Neuronal stem cell (in vitro differentiated cells): ENCODE measurements at regions not wholly inside any gene's neighbourhood (a gene's known extent, or its start where the extent isn't known, plus 50 kb on each side); places are given as distances from the start of the nearest gene placed in this dataset.

Source experiments
- DNase-seq: peaks from one replicate; pipeline ENCODE4 v3.0.0-alpha.2; 2013; ENCODE audit warnings: low spot score
- H2AFZ ChIP-seq: one replicate; pipeline ENCODE4 v1.6.1; 2013; ENCODE audit warnings: mild to moderate bottlenecking, low read length, inconsistent platforms
- H2AK5ac ChIP-seq: 2 replicates; pipeline ENCODE4 v1.6.1; 2013; ENCODE audit warnings: low read depth, mild to moderate bottlenecking, inconsistent platforms, low read length, moderate library complexity, mixed read lengths
- H2BK120ac ChIP-seq: 2 replicates; pipeline ENCODE4 v1.6.1; 2013; ENCODE audit warnings: low read depth, mild to moderate bottlenecking, inconsistent platforms, low read length, moderate library complexity, mixed read lengths
- H2BK12ac ChIP-seq: one replicate; pipeline ENCODE4 v1.6.1; 2013; ENCODE audit warnings: low read length, inconsistent platforms
- H2BK15ac ChIP-seq: 2 replicates; pipeline ENCODE4 v1.6.1; 2013; ENCODE audit warnings: mild to moderate bottlenecking, low read length, inconsistent platforms, mixed read lengths
- H2BK5ac ChIP-seq: one replicate; pipeline ENCODE4 v1.6.1; 2013; ENCODE audit warnings: inconsistent platforms, mild to moderate bottlenecking, low read length, moderate library complexity
- H3K14ac ChIP-seq: one replicate; pipeline ENCODE4 v1.6.1; 2013; ENCODE audit warnings: low read length, inconsistent platforms
- H3K18ac ChIP-seq: 2 replicates; pipeline ENCODE4 v1.6.1; 2013; ENCODE audit warnings: low read length, inconsistent platforms
- H3K23ac ChIP-seq: 2 replicates; pipeline ENCODE4 v1.6.1; 2013; ENCODE audit warnings: low read depth, mild to moderate bottlenecking, mixed read lengths, low read length, inconsistent platforms; ENCODE audit not compliant: poor library complexity
- H3K27ac ChIP-seq: replicated peaks from 3 replicates; pipeline ENCODE4 v1.5.1; 2013; ENCODE audit warnings: low read length, inconsistent platforms
- H3K27me3 ChIP-seq, 3 experiments: 2 replicates each; pipeline ENCODE4 v1.6.1; 2013; ENCODE audit warnings: low read length in 3 of 3, mild to moderate bottlenecking in 2 of 3, inconsistent platforms in 1 of 3, low read depth in 1 of 3, mixed read lengths in 1 of 3, moderate library complexity in 1 of 3; ENCODE audit not compliant: control insufficient read depth in 3 of 3, insufficient read depth in 3 of 3
- H3K36me3 ChIP-seq, 2 donors: replicated peaks in 1 of 2; 2 replicates each; pipeline ENCODE4 v1.6.1; 2013; ENCODE audit warnings: low read length in 2 of 2; ENCODE audit not compliant: control insufficient read depth in 2 of 2, insufficient read depth in 2 of 2
- H3K4ac ChIP-seq: 2 replicates; pipeline ENCODE4 v1.6.1; 2013; ENCODE audit warnings: inconsistent platforms, mild to moderate bottlenecking, low read length, moderate library complexity
- H3K4me1 ChIP-seq, 2 donors: 1 replicate in 1 of 2; 2 replicates in 1 of 2; pipeline ENCODE4 v1.6.1; 2013; ENCODE audit warnings: low read length in 2 of 2, low read depth in 1 of 2; ENCODE audit not compliant: control insufficient read depth in 2 of 2, insufficient read depth in 1 of 2
- H3K4me2 ChIP-seq: one replicate; pipeline ENCODE4 v1.6.1; 2013; ENCODE audit warnings: mild to moderate bottlenecking, low read length, inconsistent platforms; ENCODE audit not compliant: insufficient read depth, poor library complexity, severe bottlenecking
- H3K4me3 ChIP-seq, 2 donors: 2 replicates each; pipeline ENCODE4 v1.5.1; 2013; ENCODE audit warnings: low read length in 2 of 2, mild to moderate bottlenecking in 2 of 2, inconsistent platforms in 1 of 2, moderate library complexity in 1 of 2
- H3K79me1 ChIP-seq: one replicate; pipeline ENCODE4 v1.6.1; 2013; ENCODE audit warnings: low read depth, mild to moderate bottlenecking, inconsistent platforms, low read length, moderate library complexity
- H3K9ac ChIP-seq: one replicate; pipeline ENCODE4 v1.6.1; 2013; ENCODE audit warnings: mild to moderate bottlenecking, low read depth, low read length, inconsistent platforms; ENCODE audit not compliant: poor library complexity
- H3K9me3 ChIP-seq, 2 donors: replicated peaks in 1 of 2; 2 replicates each; pipeline versions ENCODE3 to v1.6.1; 2013; ENCODE audit warnings: low read length in 2 of 2, mild to moderate bottlenecking in 2 of 2, inconsistent platforms in 1 of 2, low read depth in 1 of 2, mixed read lengths in 1 of 2, moderate library complexity in 1 of 2; ENCODE audit not compliant: control insufficient read depth in 2 of 2, insufficient read depth in 1 of 2
- H4K8ac ChIP-seq: one replicate; pipeline ENCODE4 v1.6.1; 2013; ENCODE audit warnings: low read depth, mild to moderate bottlenecking, inconsistent platforms, low read length, moderate library complexity
- H4K91ac ChIP-seq: one replicate; pipeline ENCODE4 v1.6.1; 2013; ENCODE audit warnings: low read length, low read depth, mild to moderate bottlenecking, inconsistent platforms; ENCODE audit not compliant: poor library complexity
- WGBS, 2 donors: extraction: QIAGEN DNeasy Blood & Tissue Kit; methylation state at CpG; one replicate each; pipeline ENCODE4 v1.1.7; 2013; ENCODE audit warnings: missing lambda C conversion rate in 2 of 2, mixed read lengths in 1 of 2; ENCODE audit not compliant: insufficient read length in 2 of 2, insufficient replicate concordance in 1 of 2; ENCODE audit errors: extremely low coverage in 2 of 2; 5-methylcytosine and 5-hydroxymethylcytosine counted together

GRCh38 chr2:128753321-128753720, 434.7 kb upstream of the HS6ST1 start:
- H3K9ac ChIP-seq = no peak overlapping the region
- H3K14ac ChIP-seq = no peak overlapping the region
- H2BK15ac ChIP-seq = no peak overlapping the region
- H3K4me2 ChIP-seq = no peak overlapping the region
- no peak overlapping the region for H3K23ac ChIP-seq
- no peak for DNase-seq
- no peak overlapping the region for H2BK120ac ChIP-seq
- H2BK12ac ChIP-seq = no peak overlapping the region
- H3K4ac ChIP-seq = no peak overlapping the region
- no peak overlapping the region for H4K91ac ChIP-seq
- no peak overlapping the region for H3K27ac ChIP-seq
- H3K4me1 ChIP-seq = peaks cover 0 to 16% of the 10 kb centered on the region in 2 donors
- WGBS, 2 donors = no CpG with 5 or more reads among the region's 7 CpGs
- H3K9me3 ChIP-seq = no peaks in the 10 kb centered on the region
- no peaks in the 10 kb centered on the region for H3K27me3 ChIP-seq
- peak overlapping the region; percentile 11 for H3K18ac ChIP-seq
- H4K8ac ChIP-seq = no peak overlapping the region
- H2AK5ac ChIP-seq = no peak overlapping the region
- no peaks in the 10 kb centered on the region for H3K79me1 ChIP-seq
- H2AFZ ChIP-seq = peak overlapping the region; percentile 52
- H2BK5ac ChIP-seq = no peak overlapping the region
- H3K4me3 ChIP-seq = no peak overlapping the region
- no peaks in the 10 kb centered on the region for H3K36me3 ChIP-seq

GRCh38 chr2:128753800-128754199, 435.1 kb upstream of the HS6ST1 start:
- no peak overlapping the region for H4K8ac ChIP-seq
- H3K27me3 ChIP-seq = no peaks in the 10 kb centered on the region
- H3K4me1 ChIP-seq = peaks cover 0 to 16% of the 10 kb centered on the region in 2 donors
- no peak overlapping the region for H3K9ac ChIP-seq
- no peak for DNase-seq
- H3K79me1 ChIP-seq = no peaks in the 10 kb centered on the region
- H3K4me2 ChIP-seq = no peak overlapping the region
- WGBS, 2 donors = no CpG with 5 or more reads among the region's 6 CpGs
- H2BK12ac ChIP-seq = no peak overlapping the region
- no peak overlapping the region for H3K4ac ChIP-seq
- no peak overlapping the region for H4K91ac ChIP-seq
- no peak overlapping the region for H2AK5ac ChIP-seq
- no peaks in the 10 kb centered on the region for H3K9me3 ChIP-seq
- H2BK120ac ChIP-seq = no peak overlapping the region
- no peak overlapping the region for H3K4me3 ChIP-seq
- no peak overlapping the region for H3K27ac ChIP-seq
- no peak overlapping the region for H3K14ac ChIP-seq
- H3K23ac ChIP-seq = no peak overlapping the region
- no peak overlapping the region for H3K18ac ChIP-seq
- no peak overlapping the region for H2BK15ac ChIP-seq
- no peak overlapping the region for H2BK5ac ChIP-seq
- peak overlapping the region; percentile 52 for H2AFZ ChIP-seq
- H3K36me3 ChIP-seq = no peaks in the 10 kb centered on the region

DNA sequence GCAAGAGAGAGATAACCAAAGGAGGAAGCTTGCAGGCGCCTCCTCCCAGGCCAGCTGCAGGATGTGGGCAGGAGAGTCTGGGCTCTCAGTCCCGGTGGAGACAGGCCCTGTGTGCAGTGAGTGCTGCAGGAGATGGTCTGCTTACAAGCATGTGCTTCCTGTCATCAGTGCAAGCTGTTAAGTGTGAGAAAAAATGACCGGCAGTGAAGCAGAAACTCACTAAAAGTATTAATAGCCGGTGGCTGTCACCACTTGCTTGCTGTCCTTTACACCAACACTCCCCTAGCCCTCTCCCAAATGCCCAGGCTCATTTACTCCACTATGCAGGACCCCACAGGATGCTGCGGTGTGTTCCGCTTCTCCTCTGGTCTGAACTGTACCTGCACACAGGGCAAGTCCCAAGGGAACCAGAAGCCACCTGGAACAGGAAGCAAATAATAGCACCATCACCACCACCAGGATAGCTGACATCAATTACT, 435.6 kb upstream of the HS6ST1 start:
- H4K91ac ChIP-seq = no peak overlapping the region
- H2BK15ac ChIP-seq = no peak overlapping the region
- H2BK12ac ChIP-seq = no peak overlapping the region
- no peak overlapping the region for H3K23ac ChIP-seq
- H3K4me2 ChIP-seq = no peak overlapping the region
- no peak overlapping the region for H3K27ac ChIP-seq
- no peak overlapping the region for H2BK5ac ChIP-seq
- no peak for DNase-seq
- H3K9me3 ChIP-seq = no peaks in the 10 kb centered on the region
- peak overlapping the region; percentile 27 for H3K18ac ChIP-seq
- no peaks in the 10 kb centered on the region for H3K36me3 ChIP-seq
- H3K14ac ChIP-seq = no peak overlapping the region
- no peaks in the 10 kb centered on the region for H3K79me1 ChIP-seq
- no peaks in the 10 kb centered on the region for H3K27me3 ChIP-seq
- H3K4ac ChIP-seq = no peak overlapping the region
- H3K4me3 ChIP-seq = no peak overlapping the region
- no CpG with 5 or more reads among the region's 6 CpGs for WGBS, 2 donors
- no peak overlapping the region for H4K8ac ChIP-seq
- H2AK5ac ChIP-seq = no peak overlapping the region
- H2AFZ ChIP-seq = peak overlapping the region; percentile 9
- no peak overlapping the region for H2BK120ac ChIP-seq
- peaks cover 0 to 16% of the 10 kb centered on the region in 2 donors for H3K4me1 ChIP-seq
- no peak overlapping the region for H3K9ac ChIP-seq

DNA sequence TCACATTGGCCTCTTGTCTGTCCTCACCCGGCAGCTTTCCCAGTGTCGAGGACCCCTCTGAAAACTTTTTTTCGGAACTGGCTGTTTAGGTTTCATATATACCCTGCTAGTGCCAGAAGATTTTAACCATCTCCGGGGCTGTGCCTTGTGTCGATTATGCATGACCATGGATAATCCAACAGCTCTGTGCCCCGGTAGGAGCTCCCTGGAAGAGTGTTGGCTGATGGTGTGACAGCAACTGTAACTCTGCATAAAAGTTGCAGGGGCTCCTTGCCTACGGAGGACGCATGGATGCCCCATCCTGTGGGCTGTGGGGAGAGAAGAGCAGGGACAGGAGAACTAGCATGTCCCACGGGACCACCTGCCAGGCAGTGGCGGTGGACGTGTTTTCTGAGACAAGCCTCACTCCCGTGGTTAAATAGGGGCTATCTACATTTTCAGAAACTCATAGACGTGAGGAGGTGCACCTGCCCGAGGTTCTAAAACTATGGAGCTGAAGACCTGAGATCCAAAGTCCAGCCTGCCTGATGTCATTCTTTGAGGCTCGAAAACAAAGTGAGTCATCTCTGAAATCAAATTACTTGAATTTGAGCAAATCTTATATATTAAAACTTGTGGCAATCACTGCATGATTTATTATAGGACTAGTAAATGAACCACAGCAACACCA, 437.2 kb upstream of the HS6ST1 start:
- no peaks in the 10 kb centered on the region for H3K79me1 ChIP-seq
- no peak overlapping the region for H3K4me2 ChIP-seq
- no peak overlapping the region for H2BK120ac ChIP-seq
- H2AK5ac ChIP-seq = peak overlapping the region; percentile 41
- no peak overlapping the region for H3K27ac ChIP-seq
- no peak overlapping the region for H3K4ac ChIP-seq
- H3K9ac ChIP-seq = no peak overlapping the region
- H4K91ac ChIP-seq = no peak overlapping the region
- H2BK5ac ChIP-seq = no peak overlapping the region
- no peak overlapping the region for H2BK12ac ChIP-seq
- H3K4me1 ChIP-seq = peaks cover 0 to 16% of the 10 kb centered on the region in 2 donors
- H3K4me3 ChIP-seq = no peak overlapping the region
- H2BK15ac ChIP-seq = peak overlapping the region; percentile 42
- H3K18ac ChIP-seq = no peak overlapping the region
- no peaks in the 10 kb centered on the region for H3K36me3 ChIP-seq
- no CpG with 5 or more reads among the region's 15 CpGs for WGBS, 2 donors
- H3K27me3 ChIP-seq = no peaks in the 10 kb centered on the region
- H3K23ac ChIP-seq = no peak overlapping the region
- no peak overlapping the region for H2AFZ ChIP-seq
- H3K14ac ChIP-seq = no peak overlapping the region
- no peak overlapping the region for H4K8ac ChIP-seq
- no peaks in the 10 kb centered on the region for H3K9me3 ChIP-seq
- DNase-seq = no peak
